ENCODE measurements at regions not wholly inside any gene's neighbourhood (a gene's known extent, or its start where the extent isn't known, plus 50 kb on each side); places are given as distances from the start of the nearest gene placed in this dataset.

- H2AFZ ChIP-seq (ENCODE audit: low read depth, low read length), result no peak overlapping the region
- no peaks in the 10 kb centered on the region for H3K27me3 ChIP-seq (ENCODE audit: insufficient read depth, low read depth, low read length)
- H3K27ac ChIP-seq (ENCODE audit: low read length), result no peak overlapping the region
- no peaks in the 10 kb centered on the region for H3F3A ChIP-seq (ENCODE audit: insufficient read depth, low read length, poor library complexity, severe bottlenecking)
- no peaks in the 10 kb centered on the region for H3K79me2 ChIP-seq (replicated peaks; ENCODE audit: insufficient read depth, low read length)
- no peaks in the 10 kb centered on the region for H3K36me3 ChIP-seq (ENCODE audit: insufficient read depth, low read length)
- no peak overlapping the region for H3K9ac ChIP-seq (ENCODE audit: low read length)
- TF ChIP-seq MXI1 (conservative IDR thresholded peaks at IDR 0.05; ENCODE audit: poor library complexity, severe bottlenecking) (no peak), RAD21 (conservative IDR thresholded peaks at IDR 0.05) (no peak), TAF1 (IDR thresholded peaks at IDR 0.05; ENCODE audit: low read depth) (no peak), EZH2 (IDR thresholded peaks at IDR 0.05; ENCODE audit: borderline replicate concordance, insufficient read depth, low read length, poor library complexity, severe bottlenecking) (no peak), POLR2AphosphoS5 (IDR thresholded peaks at IDR 0.05) (no peak), SMC3 (conservative IDR thresholded peaks at IDR 0.05; ENCODE audit: poor library complexity) (no peak), EP300 (conservative IDR thresholded peaks at IDR 0.05; ENCODE audit: poor library complexity, severe bottlenecking) (no peak)
- TF ChIP-seq, protein P1, sequence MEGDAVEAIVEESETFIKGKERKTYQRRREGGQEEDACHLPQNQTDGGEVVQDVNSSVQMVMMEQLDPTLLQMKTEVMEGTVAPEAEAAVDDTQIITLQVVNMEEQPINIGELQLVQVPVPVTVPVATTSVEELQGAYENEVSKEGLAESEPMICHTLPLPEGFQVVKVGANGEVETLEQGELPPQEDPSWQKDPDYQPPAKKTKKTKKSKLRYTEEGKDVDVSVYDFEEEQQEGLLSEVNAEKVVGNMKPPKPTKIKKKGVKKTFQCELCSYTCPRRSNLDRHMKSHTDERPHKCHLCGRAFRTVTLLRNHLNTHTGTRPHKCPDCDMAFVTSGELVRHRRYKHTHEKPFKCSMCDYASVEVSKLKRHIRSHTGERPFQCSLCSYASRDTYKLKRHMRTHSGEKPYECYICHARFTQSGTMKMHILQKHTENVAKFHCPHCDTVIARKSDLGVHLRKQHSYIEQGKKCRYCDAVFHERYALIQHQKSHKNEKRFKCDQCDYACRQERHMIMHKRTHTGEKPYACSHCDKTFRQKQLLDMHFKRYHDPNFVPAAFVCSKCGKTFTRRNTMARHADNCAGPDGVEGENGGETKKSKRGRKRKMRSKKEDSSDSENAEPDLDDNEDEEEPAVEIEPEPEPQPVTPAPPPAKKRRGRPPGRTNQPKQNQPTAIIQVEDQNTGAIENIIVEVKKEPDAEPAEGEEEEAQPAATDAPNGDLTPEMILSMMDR (IDR thresholded peaks at IDR 0.05; ENCODE audit: poor library complexity, severe bottlenecking), result no peak
- TF ChIP-seq, protein P2, sequence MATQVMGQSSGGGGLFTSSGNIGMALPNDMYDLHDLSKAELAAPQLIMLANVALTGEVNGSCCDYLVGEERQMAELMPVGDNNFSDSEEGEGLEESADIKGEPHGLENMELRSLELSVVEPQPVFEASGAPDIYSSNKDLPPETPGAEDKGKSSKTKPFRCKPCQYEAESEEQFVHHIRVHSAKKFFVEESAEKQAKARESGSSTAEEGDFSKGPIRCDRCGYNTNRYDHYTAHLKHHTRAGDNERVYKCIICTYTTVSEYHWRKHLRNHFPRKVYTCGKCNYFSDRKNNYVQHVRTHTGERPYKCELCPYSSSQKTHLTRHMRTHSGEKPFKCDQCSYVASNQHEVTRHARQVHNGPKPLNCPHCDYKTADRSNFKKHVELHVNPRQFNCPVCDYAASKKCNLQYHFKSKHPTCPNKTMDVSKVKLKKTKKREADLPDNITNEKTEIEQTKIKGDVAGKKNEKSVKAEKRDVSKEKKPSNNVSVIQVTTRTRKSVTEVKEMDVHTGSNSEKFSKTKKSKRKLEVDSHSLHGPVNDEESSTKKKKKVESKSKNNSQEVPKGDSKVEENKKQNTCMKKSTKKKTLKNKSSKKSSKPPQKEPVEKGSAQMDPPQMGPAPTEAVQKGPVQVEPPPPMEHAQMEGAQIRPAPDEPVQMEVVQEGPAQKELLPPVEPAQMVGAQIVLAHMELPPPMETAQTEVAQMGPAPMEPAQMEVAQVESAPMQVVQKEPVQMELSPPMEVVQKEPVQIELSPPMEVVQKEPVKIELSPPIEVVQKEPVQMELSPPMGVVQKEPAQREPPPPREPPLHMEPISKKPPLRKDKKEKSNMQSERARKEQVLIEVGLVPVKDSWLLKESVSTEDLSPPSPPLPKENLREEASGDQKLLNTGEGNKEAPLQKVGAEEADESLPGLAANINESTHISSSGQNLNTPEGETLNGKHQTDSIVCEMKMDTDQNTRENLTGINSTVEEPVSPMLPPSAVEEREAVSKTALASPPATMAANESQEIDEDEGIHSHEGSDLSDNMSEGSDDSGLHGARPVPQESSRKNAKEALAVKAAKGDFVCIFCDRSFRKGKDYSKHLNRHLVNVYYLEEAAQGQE (IDR thresholded peaks at IDR 0.05; ENCODE audit: borderline replicate concordance), result no peak
- H3K9me3 ChIP-seq (ENCODE audit: low read length), result no peaks in the 10 kb centered on the region
- H3K4me2 ChIP-seq (ENCODE audit: low read length), result no peak overlapping the region
- no peaks in the 10 kb centered on the region for H3K9me2 ChIP-seq (ENCODE audit: insufficient read depth, low read length)
- no peaks in the 10 kb centered on the region for H4K20me1 ChIP-seq (ENCODE audit: insufficient read depth)
- H3K4me3 ChIP-seq (ENCODE audit: low read length), result no peak overlapping the region
These were observed 187.5 kb upstream of the CRIM1 start for GRCh38 chr2:36168115-36168514.

DNA sequence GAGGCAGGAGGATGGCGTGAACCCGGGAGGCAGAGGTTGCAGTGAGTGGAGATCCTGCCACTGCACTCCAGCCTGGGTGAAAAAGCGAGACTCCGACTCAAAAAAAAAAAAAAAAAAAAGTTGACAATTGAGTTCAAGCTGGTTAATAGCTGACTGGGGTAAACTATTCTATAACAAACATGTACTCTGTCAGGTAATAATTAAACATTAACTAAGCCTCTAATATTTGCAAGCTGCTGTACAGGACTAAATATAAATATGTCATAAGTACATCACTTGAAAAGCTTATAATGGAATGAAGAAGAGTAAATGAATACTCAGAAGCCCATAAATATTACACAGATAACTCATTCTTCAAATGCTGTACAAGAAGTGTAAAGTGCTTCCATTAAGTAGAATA is 190.4 kb upstream of the CRIM1 start:
- Histone ChIP-seq H3K27me3 (ENCODE audit: insufficient read depth, low read depth, low read length) (no peaks in the 10 kb centered on the region), H3K4me3 (ENCODE audit: low read length) (no peak overlapping the region), H3K9me2 (ENCODE audit: insufficient read depth, low read length) (no peaks in the 10 kb centered on the region), H3K79me2 (replicated peaks; ENCODE audit: insufficient read depth, low read length) (no peaks in the 10 kb centered on the region), H2AFZ (ENCODE audit: low read depth, low read length) (no peak overlapping the region), H3K9ac (ENCODE audit: low read length) (no peak overlapping the region), H3K36me3 (ENCODE audit: insufficient read depth, low read length) (no peaks in the 10 kb centered on the region), H3K4me2 (ENCODE audit: low read length) (no peak overlapping the region), H3K27ac (ENCODE audit: low read length) (no peak overlapping the region), H4K20me1 (ENCODE audit: insufficient read depth) (no peaks in the 10 kb centered on the region), H3K9me3 (ENCODE audit: low read length) (no peaks in the 10 kb centered on the region), H3F3A (ENCODE audit: insufficient read depth, low read length, poor library complexity, severe bottlenecking) (no peaks in the 10 kb centered on the region)
- no peak for TF ChIP-seq RAD21 (conservative IDR thresholded peaks at IDR 0.05)
- TF ChIP-seq EP300 (conservative IDR thresholded peaks at IDR 0.05; ENCODE audit: poor library complexity, severe bottlenecking), result no peak
- TF ChIP-seq EZH2 (IDR thresholded peaks at IDR 0.05; ENCODE audit: borderline replicate concordance, insufficient read depth, low read length, poor library complexity, severe bottlenecking), result no peak
- TF ChIP-seq POLR2AphosphoS5 (IDR thresholded peaks at IDR 0.05), result no peak
- no peak for TF ChIP-seq SMC3 (conservative IDR thresholded peaks at IDR 0.05; ENCODE audit: poor library complexity)
- TF ChIP-seq, protein P1 (IDR thresholded peaks at IDR 0.05; ENCODE audit: poor library complexity, severe bottlenecking), result no peak
- no peak for TF ChIP-seq MXI1 (conservative IDR thresholded peaks at IDR 0.05; ENCODE audit: poor library complexity, severe bottlenecking)
- TF ChIP-seq, protein P2 (IDR thresholded peaks at IDR 0.05; ENCODE audit: borderline replicate concordance), result no peak
